Parathyroid adenoma (tissue), 2 donors: ENCODE measurements at regions not wholly inside any gene's neighbourhood (a gene's known extent, or its start where the extent isn't known, plus 50 kb on each side); places are given as distances from the start of the nearest gene placed in this dataset.

Experiments
- H2AFZ ChIP-seq: fragments of 300-600 bp; sonication (generic); one replicate; pipeline ENCODE4 v1.7.0; 2017; ENCODE audit warnings: antibody characterized with exemption, mild to moderate bottlenecking
- H3K27ac ChIP-seq: fragments of 300-600 bp; sonication (generic); one replicate; pipeline ENCODE4 v1.7.0; 2017
- H3K27me3 ChIP-seq: fragments of 300-600 bp; sonication (generic); one replicate; pipeline ENCODE4 v1.7.0; 2017; ENCODE audit warnings: low read length; ENCODE audit not compliant: control insufficient read depth, insufficient read depth
- H3K36me3 ChIP-seq: fragments of 300-600 bp; sonication (generic); one replicate; pipeline ENCODE4 v1.7.0; 2017; ENCODE audit warnings: low read length; ENCODE audit not compliant: control insufficient read depth, insufficient read depth
- H3K4me1 ChIP-seq: fragments of 300-600 bp; sonication (generic); one replicate; pipeline ENCODE4 v1.7.0; 2017; ENCODE audit warnings: control low read depth
- H3K4me2 ChIP-seq: fragments of 300-600 bp; sonication (generic); one replicate; pipeline ENCODE4 v1.7.0; 2017; ENCODE audit warnings: low read length
- H3K4me3 ChIP-seq: fragments of 300-600 bp; sonication (generic); one replicate; pipeline ENCODE4 v1.7.0; 2017; ENCODE audit warnings: low read depth, low read length
- H3K79me2 ChIP-seq: fragments of 300-600 bp; sonication (generic); one replicate; pipeline ENCODE4 v1.7.0; 2017; ENCODE audit warnings: control low read depth
- H3K9ac ChIP-seq: fragments of 300-600 bp; sonication (generic); one replicate; pipeline ENCODE4 v1.7.0; 2017; ENCODE audit warnings: mild to moderate bottlenecking
- H3K9me3 ChIP-seq: fragments of 300-600 bp; sonication (generic); one replicate; pipeline ENCODE4 v1.7.0; 2017; ENCODE audit warnings: low read length; ENCODE audit not compliant: control insufficient read depth
- TF ChIP-seq, protein P1 (sequence below): fragments of 300-600 bp; sonication (generic); IDR thresholded peaks from one replicate; pipeline ENCODE4 v1.7.0; 2017; ENCODE audit warnings: antibody characterized with exemption, mild to moderate bottlenecking
- donor health status: primary hyperparathyroidism.

GRCh38 chr11:106389101-106389500 is 311.6 kb downstream of the AASDHPPT start:
- no peak overlapping the region for H3K4me2 ChIP-seq
- H3K27ac ChIP-seq: no peak overlapping the region
- H3K27me3 ChIP-seq: no peaks in the 10 kb centered on the region
- no peaks in the 10 kb centered on the region for H3K79me2 ChIP-seq
- TF ChIP-seq, protein P1, sequence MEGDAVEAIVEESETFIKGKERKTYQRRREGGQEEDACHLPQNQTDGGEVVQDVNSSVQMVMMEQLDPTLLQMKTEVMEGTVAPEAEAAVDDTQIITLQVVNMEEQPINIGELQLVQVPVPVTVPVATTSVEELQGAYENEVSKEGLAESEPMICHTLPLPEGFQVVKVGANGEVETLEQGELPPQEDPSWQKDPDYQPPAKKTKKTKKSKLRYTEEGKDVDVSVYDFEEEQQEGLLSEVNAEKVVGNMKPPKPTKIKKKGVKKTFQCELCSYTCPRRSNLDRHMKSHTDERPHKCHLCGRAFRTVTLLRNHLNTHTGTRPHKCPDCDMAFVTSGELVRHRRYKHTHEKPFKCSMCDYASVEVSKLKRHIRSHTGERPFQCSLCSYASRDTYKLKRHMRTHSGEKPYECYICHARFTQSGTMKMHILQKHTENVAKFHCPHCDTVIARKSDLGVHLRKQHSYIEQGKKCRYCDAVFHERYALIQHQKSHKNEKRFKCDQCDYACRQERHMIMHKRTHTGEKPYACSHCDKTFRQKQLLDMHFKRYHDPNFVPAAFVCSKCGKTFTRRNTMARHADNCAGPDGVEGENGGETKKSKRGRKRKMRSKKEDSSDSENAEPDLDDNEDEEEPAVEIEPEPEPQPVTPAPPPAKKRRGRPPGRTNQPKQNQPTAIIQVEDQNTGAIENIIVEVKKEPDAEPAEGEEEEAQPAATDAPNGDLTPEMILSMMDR: no peak
- H3K4me3 ChIP-seq: no peak overlapping the region
- H3K9ac ChIP-seq: no peak overlapping the region
- no peaks in the 10 kb centered on the region for H3K9me3 ChIP-seq
- no peak overlapping the region for H2AFZ ChIP-seq
- no peaks in the 10 kb centered on the region for H3K36me3 ChIP-seq
- H3K4me1 ChIP-seq: no peaks in the 10 kb centered on the region

GRCh38 chr11:106390078-106390477 is 312.6 kb downstream of the AASDHPPT start:
- no peak overlapping the region for H3K27ac ChIP-seq
- no peak overlapping the region for H3K4me2 ChIP-seq
- H3K9ac ChIP-seq: no peak overlapping the region
- no peaks in the 10 kb centered on the region for H3K36me3 ChIP-seq
- no peaks in the 10 kb centered on the region for H3K79me2 ChIP-seq
- TF ChIP-seq, protein P1: no peak
- H3K9me3 ChIP-seq: no peaks in the 10 kb centered on the region
- H2AFZ ChIP-seq: no peak overlapping the region
- no peak overlapping the region for H3K4me3 ChIP-seq
- no peaks in the 10 kb centered on the region for H3K4me1 ChIP-seq
- H3K27me3 ChIP-seq: no peaks in the 10 kb centered on the region

- H3K27me3 ChIP-seq: no peaks in the 10 kb centered on the region
Observed at GRCh38 chr11:106391771-106392420, 314.4 kb downstream of the AASDHPPT start.

DNA sequence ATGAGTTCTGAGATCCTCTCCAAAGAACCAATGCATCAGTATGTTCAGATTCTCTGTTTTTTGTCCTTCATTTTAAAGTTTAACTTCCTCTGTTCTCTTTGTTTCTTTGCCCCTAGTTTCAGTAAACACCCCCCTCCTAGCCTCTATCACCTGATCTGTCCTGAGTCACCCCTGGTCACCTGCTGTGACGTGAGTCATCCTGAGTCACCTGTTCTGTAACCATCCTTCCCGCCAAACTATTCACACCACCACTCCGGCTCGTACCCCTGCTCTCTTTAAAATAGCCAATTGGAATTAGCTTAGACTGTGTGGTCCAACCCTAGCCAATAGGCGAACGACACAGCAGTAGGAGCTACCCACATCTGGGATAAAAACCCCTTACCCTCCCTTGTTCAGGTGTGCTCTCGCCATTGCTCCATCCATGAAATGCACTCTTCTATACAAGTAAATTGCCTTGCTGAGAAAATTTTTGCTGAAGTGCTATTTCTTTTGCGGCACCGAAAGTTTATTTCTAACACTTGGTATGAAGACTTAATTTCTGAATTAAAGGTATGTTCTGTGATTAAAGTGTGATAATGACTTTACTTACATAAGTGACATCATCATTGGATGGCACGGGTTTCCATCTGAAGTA is 318.4 kb downstream of the AASDHPPT start:
- no peaks in the 10 kb centered on the region for H3K27me3 ChIP-seq
- H3K4me1 ChIP-seq: no peaks in the 10 kb centered on the region
- no peaks in the 10 kb centered on the region for H3K36me3 ChIP-seq
- H3K4me2 ChIP-seq: no peak overlapping the region
- no peak overlapping the region for H3K4me3 ChIP-seq
- TF ChIP-seq, protein P1: no peak
- no peak overlapping the region for H2AFZ ChIP-seq
- no peaks in the 10 kb centered on the region for H3K79me2 ChIP-seq
- no peaks in the 10 kb centered on the region for H3K9me3 ChIP-seq
- H3K27ac ChIP-seq: no peak overlapping the region
- H3K9ac ChIP-seq: no peak overlapping the region

More at GRCh38 chr11:106391771-106392420, 314.4 kb downstream of the AASDHPPT start:
- H3K27ac ChIP-seq: no peak overlapping the region
- H3K79me2 ChIP-seq: no peaks in the 10 kb centered on the region
- H3K9me3 ChIP-seq: no peaks in the 10 kb centered on the region
- TF ChIP-seq, protein P1: no peak
- no peak overlapping the region for H2AFZ ChIP-seq
- no peak overlapping the region for H3K4me3 ChIP-seq
- no peaks in the 10 kb centered on the region for H3K4me1 ChIP-seq
- no peak overlapping the region for H3K9ac ChIP-seq
- H3K4me2 ChIP-seq: no peak overlapping the region
- H3K36me3 ChIP-seq: no peaks in the 10 kb centered on the region
